Glomerular endothelial cell (primary cell): ENCODE measurements at regions not wholly inside any gene's neighbourhood (a gene's known extent, or its start where the extent isn't known, plus 50 kb on each side); places are given as distances from the start of the nearest gene placed in this dataset.

Experiments
- DNase-seq: peaks from one replicate; pipeline ENCODE4 v3.0.0-alpha.2; 2011; ENCODE audit warnings: low read depth, low spot score; ENCODE audit errors: extremely low read depth

DNA sequence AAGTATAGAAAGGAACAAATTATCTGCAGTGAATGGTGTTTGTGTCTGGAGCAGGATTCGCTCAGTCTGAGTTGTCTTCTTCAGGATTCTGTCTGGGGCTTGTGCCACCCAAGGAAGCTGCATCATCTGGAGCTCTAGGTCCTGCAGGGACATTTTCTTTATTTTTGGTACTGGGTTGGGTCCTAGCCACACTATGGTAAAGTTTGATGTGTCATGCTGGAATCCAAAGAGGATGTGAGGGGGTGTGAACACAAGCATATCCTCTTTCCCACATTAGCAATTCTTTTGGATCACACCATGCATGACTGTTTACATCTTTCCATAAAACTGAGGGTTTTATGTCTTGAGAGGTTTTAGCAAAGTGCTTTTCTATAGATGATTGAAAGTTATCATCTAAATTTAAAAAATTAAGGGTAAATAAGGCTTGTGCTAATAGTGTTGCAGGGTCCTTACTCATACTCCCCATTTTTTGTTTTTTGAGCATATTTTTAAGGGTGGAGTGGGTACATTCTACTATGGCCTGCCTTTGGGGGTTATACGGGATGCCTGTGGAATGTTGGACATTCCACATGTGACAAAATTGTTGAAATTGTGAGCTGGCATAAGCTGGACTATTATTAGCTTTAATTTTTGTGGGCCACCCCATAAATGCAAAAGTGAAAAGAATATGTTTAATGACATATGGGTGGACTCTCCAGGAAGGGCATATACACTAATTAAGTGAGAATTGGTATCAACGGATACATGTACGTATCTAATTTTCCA, 152.0 kb upstream of the HMCN1 start:
- no peak for DNase-seq

DNA sequence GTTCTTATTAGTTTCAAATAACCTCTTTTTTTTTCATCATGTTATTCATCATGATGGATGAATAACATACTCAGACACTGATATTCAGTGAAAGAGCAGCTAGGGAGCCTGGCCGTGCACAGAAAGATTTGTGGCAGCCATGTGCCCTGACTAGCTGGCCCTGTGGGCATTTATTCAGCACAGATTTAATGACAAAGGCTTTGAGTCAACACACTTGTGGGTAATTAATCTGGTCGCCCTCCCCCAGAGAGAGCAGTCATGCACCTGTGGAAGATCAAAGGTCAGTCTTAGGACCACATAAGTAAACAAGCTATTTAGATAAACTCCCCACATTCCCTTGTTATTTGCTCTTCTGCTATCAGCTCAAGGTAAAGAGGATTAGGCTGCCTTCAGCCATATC, 153.2 kb upstream of the HMCN1 start:
- DNase-seq = no peak

DNA sequence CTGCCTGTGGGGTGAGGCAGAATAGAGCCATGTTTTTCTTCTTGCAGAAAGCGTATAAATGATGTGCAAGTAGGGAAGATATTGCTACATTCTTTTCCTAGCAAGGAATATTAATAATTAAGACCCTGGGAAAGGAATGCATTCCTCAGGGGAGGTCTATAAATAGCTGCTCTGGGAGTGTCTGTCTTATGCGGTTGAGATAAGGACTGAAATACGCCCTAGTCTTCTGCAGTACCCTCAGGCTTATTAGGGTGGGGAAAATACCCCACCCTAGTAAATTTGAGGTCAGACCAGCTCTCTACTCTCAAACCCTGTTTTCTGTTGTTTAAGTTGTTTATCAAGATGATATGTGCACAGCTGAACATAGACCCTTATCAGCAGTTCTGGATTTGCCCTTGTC, 155.9 kb upstream of the HMCN1 start:
- no peak for DNase-seq

DNA sequence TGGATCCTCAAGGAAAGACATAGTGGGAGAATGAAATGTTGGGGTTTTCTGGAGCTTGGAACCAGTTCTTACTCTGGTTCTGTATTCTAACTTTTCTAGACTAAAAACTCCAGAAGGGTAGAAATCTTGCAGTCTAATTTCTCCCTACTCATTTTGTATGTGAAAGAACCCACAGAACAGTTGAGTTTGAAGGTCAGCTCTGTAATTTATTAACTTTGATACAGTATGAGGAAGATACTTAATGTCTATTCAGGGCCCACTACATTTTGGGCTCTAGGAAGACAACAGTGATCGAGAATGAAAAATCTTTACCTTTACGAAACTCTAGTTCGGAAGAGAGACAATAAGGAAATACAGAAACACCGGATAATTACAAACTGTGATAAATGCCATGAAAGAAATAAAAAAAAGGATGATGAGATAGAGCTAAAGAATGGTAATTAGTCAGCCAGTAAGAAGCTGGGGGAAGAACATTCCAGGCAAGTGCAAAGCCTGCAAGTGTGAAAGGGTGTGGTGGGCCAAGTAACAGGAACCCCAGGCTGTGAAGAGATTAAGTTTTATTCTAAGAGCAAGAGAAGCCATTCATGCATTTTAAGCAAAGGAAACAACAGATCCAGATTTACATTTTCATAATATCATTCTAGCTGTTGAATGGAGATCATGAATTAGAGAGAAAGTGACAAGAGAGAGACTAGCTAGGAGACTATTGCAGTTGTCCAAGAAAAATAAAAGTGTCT, 159.9 kb upstream of the HMCN1 start:
- DNase-seq = no peak

DNA sequence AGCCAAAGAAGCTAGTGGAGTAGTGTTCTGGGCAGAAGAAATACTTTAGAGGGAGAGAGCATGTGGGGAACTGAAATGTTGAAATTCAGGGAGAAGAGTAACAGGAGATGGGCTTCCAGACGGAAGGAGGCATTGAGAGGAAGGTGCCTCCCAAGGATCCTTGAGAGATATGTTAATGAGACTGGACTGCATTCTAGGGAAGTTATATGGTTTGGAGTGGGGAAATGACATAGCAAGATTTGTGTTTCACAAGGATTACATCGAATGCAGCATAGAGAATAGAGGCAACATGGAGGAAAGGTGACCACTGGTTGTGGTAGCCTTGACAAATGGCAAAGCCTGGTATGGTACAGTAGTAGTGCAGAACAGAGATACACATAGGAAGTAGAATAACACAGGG, 160.5 kb upstream of the HMCN1 start:
- no peak for DNase-seq

GRCh38 chr1:185573162-185573561, 161.0 kb upstream of the HMCN1 start:
- DNase-seq = no peak

- no peak for DNase-seq
These were observed 163.2 kb upstream of the HMCN1 start for GRCh38 chr1:185570962-185571361.

DNA sequence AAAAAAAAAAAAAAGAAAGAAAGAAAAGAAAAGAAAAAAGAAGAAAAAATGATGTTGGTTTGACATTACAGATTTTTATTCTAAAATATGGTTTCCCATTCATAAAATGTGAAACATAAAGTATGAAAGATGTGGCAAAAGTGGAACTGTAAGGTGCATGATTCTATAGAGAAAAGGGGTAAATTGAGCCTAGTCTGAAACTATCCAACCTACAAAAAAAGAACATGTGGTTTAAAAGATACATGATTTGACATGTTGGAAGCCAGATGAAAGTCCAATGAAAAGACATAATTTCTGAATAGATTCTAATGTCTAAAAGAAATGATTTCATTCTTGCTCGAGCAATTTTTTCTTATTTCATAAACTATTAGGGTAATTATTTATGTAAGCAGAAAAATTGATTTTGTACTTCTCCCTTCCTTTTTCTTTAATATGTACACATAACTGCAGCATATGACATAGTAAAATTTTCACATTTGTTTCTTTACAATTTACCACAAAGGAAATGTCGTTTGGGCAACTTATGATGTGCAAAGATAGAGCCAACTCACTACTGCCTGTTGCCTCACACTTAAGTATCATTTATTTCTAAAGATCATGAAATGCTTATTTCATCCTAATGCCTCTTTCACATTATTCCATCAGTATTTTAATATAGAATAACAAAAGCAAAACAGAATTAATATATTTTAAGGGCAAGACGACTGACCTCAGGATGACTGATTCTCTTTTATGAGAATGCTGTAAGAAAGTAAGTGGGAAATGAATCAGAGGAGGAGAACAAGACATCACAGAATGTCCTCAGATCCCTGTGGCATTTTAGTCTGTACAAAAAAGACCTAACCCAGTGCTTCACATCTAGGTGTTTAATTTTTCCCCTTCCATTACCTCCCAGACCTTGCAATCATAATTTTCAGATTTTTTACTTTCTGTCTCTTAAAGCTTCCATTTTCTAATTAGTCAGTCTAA, 165.8 kb upstream of the HMCN1 start:
- no peak for DNase-seq

DNA sequence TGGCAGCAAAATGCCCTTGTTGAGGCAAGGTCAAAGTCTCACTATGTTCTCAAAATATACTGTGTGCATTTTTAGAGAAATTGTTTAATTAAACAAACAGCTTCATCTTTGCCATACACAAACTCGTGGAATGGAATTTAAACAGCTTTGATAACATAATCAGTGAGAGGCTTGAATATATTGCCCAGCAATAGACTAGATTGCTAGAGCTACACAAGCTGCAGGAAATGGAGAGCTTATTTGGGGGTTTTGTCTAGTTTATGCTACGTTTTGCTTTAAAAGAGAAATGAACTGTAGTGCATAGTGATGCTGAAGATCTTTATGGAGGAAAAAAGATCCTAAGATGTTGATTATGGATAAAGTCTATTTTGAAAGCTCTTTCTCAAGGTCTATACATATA, 166.8 kb upstream of the HMCN1 start:
- no peak for DNase-seq

GRCh38 chr1:185566995-185567394, 167.2 kb upstream of the HMCN1 start:
- peak; percentile 90 for DNase-seq

GRCh38 chr1:185565302-185565701, 168.9 kb upstream of the HMCN1 start:
- DNase-seq = peak; percentile 16

GRCh38 chr1:185564816-185565215, 169.4 kb upstream of the HMCN1 start:
- DNase-seq = no peak

- DNase-seq = no peak
These were observed 171.5 kb upstream of the HMCN1 start for GRCh38 chr1:185562461-185563359.

DNA sequence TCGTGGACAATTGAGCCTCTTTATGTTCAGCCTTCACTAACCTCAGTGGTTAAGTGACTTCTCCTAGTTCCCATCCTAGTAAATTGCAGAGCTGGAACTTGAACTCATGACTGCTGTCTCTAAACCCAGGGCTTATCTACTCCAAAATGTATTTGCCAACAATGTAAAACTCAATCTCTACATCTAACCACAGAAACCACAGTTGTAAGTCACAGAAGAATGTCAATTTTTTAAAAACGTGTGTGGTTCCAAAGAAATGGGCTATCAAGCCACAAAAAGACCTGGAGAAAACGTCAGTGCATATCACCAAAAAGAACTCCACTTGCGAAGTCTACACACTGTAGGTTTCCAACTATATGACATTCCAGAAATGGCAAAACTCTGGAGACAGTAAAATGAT, 172.6 kb upstream of the HMCN1 start:
- no peak for DNase-seq

DNA sequence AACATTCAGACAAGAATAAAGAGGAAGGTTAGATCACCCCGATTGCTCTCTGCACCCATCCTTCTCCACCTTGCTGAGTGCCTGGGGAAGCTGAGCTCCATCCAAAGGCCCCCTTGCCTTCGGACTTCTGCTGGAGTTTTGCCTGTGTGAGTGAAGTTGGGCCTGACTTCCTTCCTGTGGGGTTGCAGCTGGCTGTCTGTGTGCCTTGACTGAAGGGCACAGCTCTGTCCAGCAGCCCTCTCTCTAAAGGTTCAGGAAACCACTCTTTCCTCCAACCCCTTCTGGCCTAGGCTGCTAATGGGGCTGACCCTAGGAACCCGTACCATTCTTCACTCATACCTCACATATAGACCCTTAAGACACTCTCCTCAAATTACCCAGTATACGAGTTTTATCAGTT, 173.4 kb upstream of the HMCN1 start:
- DNase-seq = no peak

- DNase-seq = peak; percentile 22
These were observed 174.4 kb upstream of the HMCN1 start for GRCh38 chr1:185559684-185560331.

DNA sequence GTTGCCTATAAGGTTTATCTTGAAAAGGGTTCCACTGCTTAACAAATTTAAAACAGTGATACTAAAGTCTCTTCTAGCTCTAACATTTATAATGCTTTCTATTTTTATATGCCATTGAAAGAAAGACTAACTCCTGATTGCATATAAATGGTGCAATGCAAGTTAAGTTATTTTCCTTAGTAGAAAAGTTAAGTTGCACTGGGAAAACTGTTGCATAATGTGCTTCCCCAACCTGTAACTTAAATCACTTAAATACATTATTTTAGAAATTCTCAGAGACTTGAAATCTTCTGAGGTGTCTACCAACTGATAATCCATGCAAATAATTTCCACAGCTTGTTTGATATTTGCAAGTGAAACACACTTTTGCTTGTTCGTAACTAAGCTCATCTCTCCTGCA, 175.0 kb upstream of the HMCN1 start:
- DNase-seq = no peak

DNA sequence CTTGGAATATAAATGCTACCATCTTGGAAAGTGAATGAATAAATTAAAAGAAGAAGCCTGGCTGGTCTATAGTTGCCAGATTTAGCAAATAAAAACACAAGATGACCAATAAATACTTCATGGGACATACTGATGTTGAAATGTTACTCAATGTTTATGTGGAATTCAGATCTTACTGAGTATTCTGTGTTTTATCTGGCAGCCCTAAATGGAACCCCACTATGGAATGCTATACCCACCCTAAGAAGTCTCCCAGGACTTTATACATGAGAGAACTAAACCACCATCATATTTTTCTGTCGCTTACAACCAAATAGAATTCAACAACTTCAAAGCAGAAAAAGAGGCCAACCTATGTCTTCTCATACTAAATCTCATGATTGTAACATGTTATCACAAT, 177.6 kb upstream of the HMCN1 start:
- no peak for DNase-seq

DNA sequence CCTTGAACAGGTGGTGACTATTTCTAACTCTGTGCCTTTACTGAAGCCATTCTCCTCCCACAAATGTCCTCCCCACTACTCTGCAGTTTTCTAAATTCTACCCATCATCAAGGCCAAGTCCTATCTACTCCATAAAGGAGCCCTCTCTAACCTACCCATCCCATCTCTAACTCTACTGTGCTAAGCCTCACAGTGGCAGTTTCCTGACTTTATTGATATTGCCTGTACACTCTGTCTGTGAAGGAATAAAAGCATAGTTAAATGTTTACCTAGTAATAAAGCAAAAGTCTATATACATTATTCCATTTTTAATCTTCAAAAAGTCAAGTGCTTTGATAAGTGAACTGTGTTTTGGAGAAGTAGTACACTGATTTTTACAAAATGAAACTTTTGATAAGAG, 178.4 kb upstream of the HMCN1 start:
- DNase-seq = no peak

GRCh38 chr1:185551008-185551407, 183.2 kb upstream of the HMCN1 start:
- DNase-seq = no peak
